B cell (primary cell): ENCODE measurements at regions not wholly inside any gene's neighbourhood (a gene's known extent, or its start where the extent isn't known, plus 50 kb on each side); places are given as distances from the start of the nearest gene placed in this dataset.

Experiments
- ATAC-seq: fragments of 200-7000 bp; cut with Tn5 transposase; one replicate; pipeline ENCODE4 v1.10.0; 2021; ENCODE audit warnings: low read depth, mild to moderate bottlenecking, moderate number of reproducible peaks, moderate library complexity
- CTCF ChIA-PET: fragments of 350-600 bp; sonication (Branson Sonifier 250); formaldehyde crosslinking; loops from one replicate; lab custom pipeline; 2021; ENCODE audit warnings: antibody characterized with exemption, inconsistent platforms; lab: Charles Lee
- POLR2A ChIA-PET: fragments of 350-600 bp; sonication (Branson Sonifier 250); formaldehyde crosslinking; loops from one replicate; lab custom pipeline; 2021; ENCODE audit warnings: antibody characterized with exemption; lab: Charles Lee
- DNase-seq: peaks from one replicate; pipeline ENCODE4 v3.0.0; 2013
- H2AFZ ChIP-seq: 2 replicates; pipeline ENCODE4 v1.6.1; 2012; ENCODE audit warnings: mild to moderate bottlenecking, low read depth, low read length; ENCODE audit not compliant: insufficient read depth, poor library complexity, severe bottlenecking
- H3K27ac ChIP-seq, 2 donors: 1 replicate in 1 of 2; 2 replicates in 1 of 2; pipeline ENCODE4 v1.5.1; 2012 to 2013; ENCODE audit warnings: low read length in 2 of 2, mild to moderate bottlenecking in 2 of 2, moderate library complexity in 1 of 2
- H3K27me3 ChIP-seq, 4 experiments: fragments of 200-600 bp in 1 of 4; sonication (generic) in 1 of 4; replicated peaks in 1 of 4; 1 replicate in 2 of 4; 2 replicates in 2 of 4; pipeline versions ENCODE4 v1.6.1 to v1.7.0; 2013 to 2016; ENCODE audit warnings: low read length in 3 of 4, mild to moderate bottlenecking in 2 of 4, mixed read lengths in 1 of 4, moderate library complexity in 1 of 4; ENCODE audit not compliant: insufficient read depth in 4 of 4, control insufficient read depth in 3 of 4; ENCODE audit errors: control extremely low read depth in 1 of 4
- H3K36me3 ChIP-seq, 2 experiments: replicated peaks in 1 of 2; 1 replicate in 1 of 2; 2 replicates in 1 of 2; pipeline versions ENCODE4 v1.6.1 to v1.7.1; 2013; ENCODE audit warnings: low read length in 1 of 2; ENCODE audit not compliant: insufficient read depth in 2 of 2, control insufficient read depth in 1 of 2; ENCODE audit errors: control extremely low read depth in 1 of 2, extremely low read depth in 1 of 2
- H3K4me1 ChIP-seq, 2 donors: fragments of 200-600 bp in 1 of 2; sonication (generic) in 1 of 2; 1 replicate in 1 of 2; 2 replicates in 1 of 2; pipeline versions ENCODE4 v1.5.1 to v1.6.1; 2013 to 2017; ENCODE audit warnings: low read length in 2 of 2; ENCODE audit not compliant: control insufficient read depth in 2 of 2, insufficient read depth in 2 of 2
- H3K4me2 ChIP-seq: replicated peaks from 2 replicates; pipeline ENCODE3; 2012; ENCODE audit warnings: mild to moderate bottlenecking, low read depth, low read length; ENCODE audit not compliant: poor library complexity, severe bottlenecking
- H3K4me3 ChIP-seq, 5 experiments: fragments of 200-600 bp in 1 of 5; sonication (generic) in 1 of 5; 1 replicate in 3 of 5; 2 replicates in 2 of 5; pipeline versions ENCODE4 v1.5.1 to v1.7.0; 2011 to 2016; ENCODE audit warnings: low read length in 4 of 5, mild to moderate bottlenecking in 4 of 5, low read depth in 2 of 5, control low read depth in 1 of 5, moderate library complexity in 1 of 5; ENCODE audit not compliant: insufficient read depth in 1 of 5; ENCODE audit errors: control extremely low read depth in 1 of 5, extremely low read depth in 1 of 5
- H3K79me2 ChIP-seq: fragments of 200-600 bp; sonication (generic); one replicate; pipeline ENCODE4 v1.6.0; 2016; ENCODE audit warnings: low read length; ENCODE audit not compliant: control insufficient read depth, insufficient read depth
- H3K9ac ChIP-seq: fragments of 200-600 bp; sonication (generic); 2 replicates; pipeline ENCODE4 v1.6.1; 2017; ENCODE audit warnings: mild to moderate bottlenecking, low read length, moderate library complexity
- H3K9me3 ChIP-seq, 3 donors: one replicate each; pipeline versions ENCODE4 v1.6.1 to v1.7.1; 2013; ENCODE audit warnings: low read length in 2 of 3; ENCODE audit not compliant: control insufficient read depth in 2 of 3, insufficient read depth in 1 of 3; ENCODE audit errors: control extremely low read depth in 1 of 3
- H4K20me1 ChIP-seq: 2 replicates; pipeline ENCODE4 v1.6.0; 2012; ENCODE audit warnings: mild to moderate bottlenecking, low read length; ENCODE audit not compliant: insufficient read depth, control insufficient read depth, poor library complexity, severe bottlenecking
- H3K27ac Mint-ChIP-seq: one replicate; pipeline ENCODE4 v1.8.0; 2021; ENCODE audit warnings: mixed read lengths
- H3K27me3 Mint-ChIP-seq: one replicate; pipeline ENCODE4 v1.8.0; 2021; ENCODE audit warnings: mixed read lengths
- H3K4me1 Mint-ChIP-seq: one replicate; pipeline ENCODE4 v1.8.0; 2021; ENCODE audit warnings: mixed read lengths
- H3K4me3 Mint-ChIP-seq: one replicate; pipeline ENCODE4 v1.8.0; 2021; ENCODE audit warnings: mixed read lengths
- H3K9me3 Mint-ChIP-seq: one replicate; pipeline ENCODE4 v1.8.0; 2022; ENCODE audit warnings: mixed read lengths; ENCODE audit not compliant: insufficient read depth
- CTCF ChIP-seq: fragments of 200-600 bp; IDR thresholded peaks from one replicate; pipeline ENCODE4 v1.8.0; 2022; ENCODE audit warnings: antibody characterized with exemption, mild to moderate bottlenecking
- EZH2 ChIP-seq: IDR thresholded peaks from 2 replicates; pipeline ENCODE4 v1.6.1; 2012; ENCODE audit warnings: borderline replicate concordance, low read depth, mild to moderate bottlenecking, moderate library complexity, low read length; ENCODE audit not compliant: insufficient read depth, poor library complexity, severe bottlenecking
- WGBS: methylation state at CpG from one replicate; pipeline ENCODE4 v1.1.5; 2013; ENCODE audit warnings: missing lambda C conversion rate; ENCODE audit not compliant: insufficient coverage; 5-methylcytosine and 5-hydroxymethylcytosine counted together
- intact Hi-C: fragments of 100-400 bp; cut with micrococcal nuclease; formaldehyde crosslinking; loops from one replicate; pipeline ENCODE4 v1.10.0; 2022

- peaks cover 5% of the 10 kb centered on the region for H3K9me3 Mint-ChIP-seq
- no peaks in the 10 kb centered on the region for H3K4me1 Mint-ChIP-seq
- WGBS, result no CpG with 5 or more reads among the region's 2 CpGs
Measured at GRCh38 chr2:56703001-56703400, 519.2 kb downstream of the CCDC85A start.

DNA sequence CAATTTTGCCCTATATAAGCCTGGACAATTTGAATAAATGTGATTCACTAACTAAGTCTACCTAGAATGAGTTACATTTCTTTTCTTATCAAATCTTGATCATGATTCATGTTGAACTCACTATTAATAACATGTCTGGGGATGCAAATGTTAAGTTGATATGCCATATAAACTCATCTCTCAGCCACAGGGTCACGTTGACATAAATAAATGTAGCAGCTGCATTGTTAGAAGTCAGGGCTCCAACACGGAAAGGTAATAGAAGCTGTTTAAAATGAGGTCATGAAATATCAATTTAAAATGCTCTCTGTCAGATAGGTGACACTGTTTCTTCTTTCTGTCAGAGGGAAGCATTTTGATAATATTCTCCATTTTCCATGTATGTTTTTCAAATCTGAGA lies 521.9 kb downstream of the CCDC85A start:
- Histone ChIP-seq H3K27ac (no peak overlapping the region), H3K9ac (no peak overlapping the region), H2AFZ (no peak overlapping the region), H3K79me2 (no peaks in the 10 kb centered on the region), H3K4me2 (no peak overlapping the region), H3K27me3 (no peaks in the 10 kb centered on the region), H3K9me3 (no peaks in the 10 kb centered on the region), H3K4me3 (no peak overlapping the region), H4K20me1 (no peaks in the 10 kb centered on the region), H3K4me1 (no peaks in the 10 kb centered on the region), H3K36me3 (no peaks in the 10 kb centered on the region)
- H3K9me3 Mint-ChIP-seq, result no peaks in the 10 kb centered on the region
- ChIA-PET CTCF (no interaction called here), POLR2A (no interaction called here)
- H3K27ac Mint-ChIP-seq, result no peak overlapping the region
- no peaks in the 10 kb centered on the region for H3K27me3 Mint-ChIP-seq
- H3K4me1 Mint-ChIP-seq, result no peaks in the 10 kb centered on the region
- no CpG with 5 or more reads among the region's 2 CpGs for WGBS
- TF ChIP-seq CTCF, result no peak
- no peak for TF ChIP-seq EZH2
- no peak overlapping the region for H3K4me3 Mint-ChIP-seq
- intact Hi-C loops, result no loop called here
- ATAC-seq (no peak), DNase-seq (no peak)

More at GRCh38 chr2:56703001-56703400, 519.2 kb downstream of the CCDC85A start:
- no peaks in the 10 kb centered on the region for H3K27me3 Mint-ChIP-seq
- no peak overlapping the region for H3K27ac ChIP-seq
- ChIA-PET CTCF (no interaction called here), POLR2A (no interaction called here)
- DNase-seq (no peak), ATAC-seq (no peak)
- H3K9ac ChIP-seq, result no peak overlapping the region
- no peak overlapping the region for H3K4me3 Mint-ChIP-seq
- no peak overlapping the region for H3K4me2 ChIP-seq
- H4K20me1 ChIP-seq, result no peaks in the 10 kb centered on the region
- no peaks in the 10 kb centered on the region for H3K4me1 ChIP-seq
- intact Hi-C loops, result no loop called here
- no peak overlapping the region for H3K4me3 ChIP-seq
- H3K27me3 ChIP-seq, result no peaks in the 10 kb centered on the region
- peaks cover 0 to 4% (median 0%) of the 10 kb centered on the region in 3 donors for H3K9me3 ChIP-seq
- no peak overlapping the region for H2AFZ ChIP-seq
- H3K79me2 ChIP-seq, result no peaks in the 10 kb centered on the region
- TF ChIP-seq CTCF, result no peak
- no peak for TF ChIP-seq EZH2
- no peak overlapping the region for H3K27ac Mint-ChIP-seq
- no peaks in the 10 kb centered on the region for H3K36me3 ChIP-seq
